IMR-90 (cell line): ENCODE measurements at regions not wholly inside any gene's neighbourhood (a gene's known extent, or its start where the extent isn't known, plus 50 kb on each side); places are given as distances from the start of the nearest gene placed in this dataset.

ENCODE experiments used
- ATAC-seq: fragments of 200-7000 bp; cut with Tn5 transposase; 2 replicates; pipeline ENCODE4 v1.9.1; 2020; ENCODE audit warnings: low read depth, mild to moderate bottlenecking, moderate library complexity
- BruUV-seq: library from RNA; stranded (reverse); fragments of 400-500 nt; replicated peaks from 2 replicates; lab custom pipeline; 2021; lab: Mats Ljungman, UMichigan
- CTCF ChIA-PET: fragments of 300-600 bp; formaldehyde crosslinking; extraction: SDS; loops from one replicate; lab custom pipeline; 2021; ENCODE audit warnings: antibody characterized with exemption; lab: Yijun Ruan, JAX
- POLR2A ChIA-PET: fragments of 300-600 bp; sonication (Branson Sonifier 250); formaldehyde crosslinking; loops from one replicate; lab custom pipeline; 2022; ENCODE audit warnings: antibody characterized with exemption; ENCODE audit not compliant: unreplicated experiment; lab: Charles Lee
- DNase-seq: peaks from one replicate; pipeline ENCODE4 v3.0.0; 2013
- H2AFZ ChIP-seq: replicated peaks from 2 replicates; pipeline ENCODE3; 2013; ENCODE audit warnings: low read length, mild to moderate bottlenecking; ENCODE audit not compliant: poor library complexity
- H2AK5ac ChIP-seq: 2 replicates; pipeline ENCODE4 v1.6.1; 2013; ENCODE audit warnings: low read depth, low read length, inconsistent platforms
- H2AK9ac ChIP-seq: replicated peaks from 2 replicates; pipeline ENCODE3; 2013; ENCODE audit warnings: mild to moderate bottlenecking, low read depth, low read length, moderate library complexity; ENCODE audit not compliant: poor library complexity
- H2BK120ac ChIP-seq: 2 replicates; pipeline ENCODE4 v1.6.1; 2013; ENCODE audit warnings: low read depth, low read length, inconsistent platforms
- H2BK15ac ChIP-seq: 3 replicates; pipeline ENCODE4 v1.6.1; 2013; ENCODE audit warnings: low read depth, low read length, inconsistent platforms
- H2BK20ac ChIP-seq: 2 replicates; pipeline ENCODE4 v1.6.1; 2013; ENCODE audit warnings: low read depth, mild to moderate bottlenecking, inconsistent platforms, low read length, moderate library complexity
- H2BK5ac ChIP-seq: 2 replicates; pipeline ENCODE4 v1.6.1; 2013; ENCODE audit warnings: mild to moderate bottlenecking, low read depth, low read length, inconsistent platforms; ENCODE audit not compliant: poor library complexity, severe bottlenecking
- H3K14ac ChIP-seq: replicated peaks from 2 replicates; pipeline ENCODE4 v1.6.1; 2013; ENCODE audit warnings: low read depth, low read length, inconsistent platforms
- H3K18ac ChIP-seq: 2 replicates; pipeline ENCODE4 v1.6.1; 2013; ENCODE audit warnings: low read depth, low read length, control low read depth
- H3K23ac ChIP-seq: 2 replicates; pipeline ENCODE4 v1.6.1; 2013; ENCODE audit warnings: low read depth, low read length, inconsistent platforms
- H3K27ac ChIP-seq: 2 replicates; pipeline ENCODE4 v1.5.1; 2013; ENCODE audit warnings: mild to moderate bottlenecking, control low read depth, low read length; ENCODE audit not compliant: insufficient read depth
- H3K27me3 ChIP-seq: 2 replicates; pipeline ENCODE4 v1.6.1; 2013; ENCODE audit warnings: low read length; ENCODE audit not compliant: control insufficient read depth, insufficient read depth
- H3K36me3 ChIP-seq: 2 replicates; pipeline ENCODE4 v1.6.1; 2013; ENCODE audit warnings: low read length, mixed read lengths; ENCODE audit not compliant: control insufficient read depth, insufficient read depth
- H3K4ac ChIP-seq: 2 replicates; pipeline ENCODE4 v1.6.1; 2013; ENCODE audit warnings: low read depth, low read length, inconsistent platforms
- H3K4me1 ChIP-seq: 2 replicates; pipeline ENCODE4 v1.6.1; 2013; ENCODE audit warnings: low read length, mixed read lengths; ENCODE audit not compliant: control insufficient read depth, insufficient read depth
- H3K4me2 ChIP-seq: 2 replicates; pipeline ENCODE4 v1.6.1; 2013; ENCODE audit warnings: low read depth, mild to moderate bottlenecking, control low read depth, low read length, moderate library complexity
- H3K4me3 ChIP-seq: 2 replicates; pipeline ENCODE4 v1.5.1; 2013; ENCODE audit warnings: low read depth, mild to moderate bottlenecking, control low read depth, low read length, moderate library complexity; ENCODE audit not compliant: insufficient read depth
- H3K56ac ChIP-seq: 2 replicates; pipeline ENCODE4 v1.6.1; 2013; ENCODE audit warnings: low read length, inconsistent platforms; ENCODE audit not compliant: insufficient read depth; ENCODE audit errors: extremely low read depth
- H3K79me1 ChIP-seq, 2 experiments: 2 replicates each; pipeline ENCODE4 v1.6.1; 2013; ENCODE audit warnings: low read length in 2 of 2, inconsistent platforms in 1 of 2, low read depth in 1 of 2
- H3K9ac ChIP-seq: 2 replicates; pipeline ENCODE4 v1.6.1; 2013; ENCODE audit warnings: low read depth, low read length, control low read depth
- H3K9me1 ChIP-seq: 2 replicates; pipeline ENCODE4 v1.6.1; 2013; ENCODE audit warnings: low read length, inconsistent platforms; ENCODE audit not compliant: insufficient read depth
- H3K9me3 ChIP-seq: 2 replicates; pipeline ENCODE4 v1.6.1; 2013; ENCODE audit warnings: low read length; ENCODE audit not compliant: control insufficient read depth, insufficient read depth
- H4K20me1 ChIP-seq: 2 replicates; pipeline ENCODE4 v1.6.1; 2013; ENCODE audit warnings: low read length, inconsistent platforms; ENCODE audit not compliant: insufficient read depth
- H4K5ac ChIP-seq: 2 replicates; pipeline ENCODE4 v1.6.1; 2013; ENCODE audit warnings: mild to moderate bottlenecking, low read depth, low read length, control low read depth
- H4K8ac ChIP-seq, 2 experiments: 2 replicates each; pipeline ENCODE4 v1.6.1; 2013; ENCODE audit warnings: low read depth in 2 of 2, low read length in 2 of 2, control low read depth in 1 of 2, inconsistent platforms in 1 of 2
- H4K91ac ChIP-seq: 2 replicates; pipeline ENCODE4 v1.6.1; 2013; ENCODE audit warnings: low read depth, low read length, inconsistent platforms; ENCODE audit not compliant: insufficient read depth
- CHD1 ChIP-seq: IDR thresholded peaks from 2 replicates; pipeline ENCODE4 v1.6.1; 2012; ENCODE audit warnings: low read depth, low read length, improper control_type of control experiment
- RAD21 ChIP-seq: IDR thresholded peaks from 2 replicates; pipeline ENCODE4 v1.6.1; 2012; ENCODE audit warnings: low read length, improper control_type of control experiment
- WGBS, 2 experiments: methylation state at CpG; one replicate each; pipeline versions ENCODE4 v1.1.5 to v1.1.7; 2013; ENCODE audit warnings: missing lambda C conversion rate in 2 of 2; ENCODE audit not compliant: insufficient read length in 1 of 2; ENCODE audit errors: extremely low coverage in 2 of 2; 5-methylcytosine and 5-hydroxymethylcytosine counted together
- dilution Hi-C: fragments of 300-500 bp; cut with HindIII; formaldehyde crosslinking; loops from one replicate; pipeline ENCODE4 v1.14.3; 2018; ENCODE audit warnings: low sequenced_read_pairs; ENCODE audit not compliant: unreplicated experiment
- in situ Hi-C: fragments of 300-500 bp; cut with MboI; formaldehyde crosslinking; loops from 3 replicates; pipeline ENCODE4 v1.14.3; 2019; ENCODE audit warnings: low sequenced_read_pairs, inconsistent platforms, mixed read lengths
- intact Hi-C: fragments of 100-400 bp; cut with micrococcal nuclease; formaldehyde crosslinking; loops from 2 replicates; pipeline ENCODE4 v1.10.0; 2022
- TF ChIP-seq, protein P1 (sequence below): fragments of 150-350 bp; IDR thresholded peaks from 2 replicates; pipeline ENCODE4 v1.6.1; 2017; ENCODE audit warnings: mild to moderate bottlenecking, antibody characterized with exemption, low read length, low read depth
- TF ChIP-seq, protein P2 (sequence below): conservative IDR thresholded peaks from 2 replicates; pipeline ENCODE4 v1.5.1; 2012; ENCODE audit warnings: mild to moderate bottlenecking, low read depth, low read length, improper control_type of control experiment

DNA sequence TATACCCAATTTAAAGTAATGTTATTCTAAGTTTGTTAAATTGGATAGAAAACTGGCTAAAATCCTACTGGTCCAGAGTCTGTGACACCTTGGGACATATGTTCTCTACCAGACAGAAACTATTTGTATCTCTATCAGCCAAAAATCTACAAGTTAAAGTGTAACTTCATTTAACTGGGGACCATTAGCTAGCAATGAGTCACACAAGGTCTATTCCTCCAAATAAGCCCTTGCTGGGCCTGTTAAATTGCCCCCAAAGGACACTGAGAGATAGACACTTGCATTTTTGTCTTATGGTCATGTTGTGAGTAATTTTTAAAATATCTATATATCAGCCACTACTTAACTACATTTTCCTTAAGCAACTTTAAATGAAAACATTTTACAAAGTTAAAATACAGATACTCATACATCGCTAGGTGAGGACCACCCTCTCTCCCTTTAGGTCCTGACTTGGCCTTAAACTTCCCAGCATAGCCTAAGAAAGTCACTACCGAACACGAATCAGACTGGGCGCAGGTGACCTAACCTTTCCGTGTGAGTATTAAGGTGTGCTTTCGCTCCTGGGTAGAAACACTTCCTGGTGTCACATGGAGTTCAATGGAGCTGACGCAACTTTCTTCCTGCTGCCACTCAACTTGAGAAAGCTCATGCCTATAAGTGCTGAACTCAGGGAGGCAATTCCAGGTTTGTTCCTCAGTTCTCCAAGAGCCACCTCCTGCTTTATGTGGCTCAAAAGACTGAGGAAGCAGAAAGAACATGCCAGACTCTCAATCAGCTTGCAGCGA is 249.1 kb downstream of the DIRAS2 start:
- Histone ChIP-seq H2BK15ac (no peak overlapping the region), H3K9ac (no peak overlapping the region), H2AK9ac (no peak overlapping the region), H3K14ac (no peak overlapping the region), H2AFZ (no peak overlapping the region), H4K8ac (no peak overlapping the region), H2BK5ac (no peak overlapping the region), H3K79me1 (no peaks in the 10 kb centered on the region), H4K91ac (no peak overlapping the region), H3K56ac (no peak overlapping the region), H3K9me1 (no peaks in the 10 kb centered on the region), H2BK20ac (no peak overlapping the region), H3K4me3 (no peak overlapping the region), H3K23ac (no peak overlapping the region), H3K9me3 (no peaks in the 10 kb centered on the region), H3K4me2 (no peak overlapping the region), H3K36me3 (no peaks in the 10 kb centered on the region), H2BK120ac (no peak overlapping the region), H3K27me3 (no peaks in the 10 kb centered on the region), H3K27ac (no peak overlapping the region), H3K18ac (no peak overlapping the region), H4K20me1 (no peaks in the 10 kb centered on the region), H4K5ac (no peak overlapping the region), H3K4ac (no peak overlapping the region), H3K4me1 (no peaks in the 10 kb centered on the region), H2AK5ac (no peak overlapping the region)
- intact Hi-C loops (no loop called here), in situ Hi-C loops (no loop called here), dilution Hi-C loops (no loop called here)
- TF ChIP-seq RAD21, result no peak
- no peak for TF ChIP-seq CHD1
- TF ChIP-seq, protein P1, sequence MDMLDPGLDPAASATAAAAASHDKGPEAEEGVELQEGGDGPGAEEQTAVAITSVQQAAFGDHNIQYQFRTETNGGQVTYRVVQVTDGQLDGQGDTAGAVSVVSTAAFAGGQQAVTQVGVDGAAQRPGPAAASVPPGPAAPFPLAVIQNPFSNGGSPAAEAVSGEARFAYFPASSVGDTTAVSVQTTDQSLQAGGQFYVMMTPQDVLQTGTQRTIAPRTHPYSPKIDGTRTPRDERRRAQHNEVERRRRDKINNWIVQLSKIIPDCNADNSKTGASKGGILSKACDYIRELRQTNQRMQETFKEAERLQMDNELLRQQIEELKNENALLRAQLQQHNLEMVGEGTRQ, result no peak
- TF ChIP-seq, protein P2, sequence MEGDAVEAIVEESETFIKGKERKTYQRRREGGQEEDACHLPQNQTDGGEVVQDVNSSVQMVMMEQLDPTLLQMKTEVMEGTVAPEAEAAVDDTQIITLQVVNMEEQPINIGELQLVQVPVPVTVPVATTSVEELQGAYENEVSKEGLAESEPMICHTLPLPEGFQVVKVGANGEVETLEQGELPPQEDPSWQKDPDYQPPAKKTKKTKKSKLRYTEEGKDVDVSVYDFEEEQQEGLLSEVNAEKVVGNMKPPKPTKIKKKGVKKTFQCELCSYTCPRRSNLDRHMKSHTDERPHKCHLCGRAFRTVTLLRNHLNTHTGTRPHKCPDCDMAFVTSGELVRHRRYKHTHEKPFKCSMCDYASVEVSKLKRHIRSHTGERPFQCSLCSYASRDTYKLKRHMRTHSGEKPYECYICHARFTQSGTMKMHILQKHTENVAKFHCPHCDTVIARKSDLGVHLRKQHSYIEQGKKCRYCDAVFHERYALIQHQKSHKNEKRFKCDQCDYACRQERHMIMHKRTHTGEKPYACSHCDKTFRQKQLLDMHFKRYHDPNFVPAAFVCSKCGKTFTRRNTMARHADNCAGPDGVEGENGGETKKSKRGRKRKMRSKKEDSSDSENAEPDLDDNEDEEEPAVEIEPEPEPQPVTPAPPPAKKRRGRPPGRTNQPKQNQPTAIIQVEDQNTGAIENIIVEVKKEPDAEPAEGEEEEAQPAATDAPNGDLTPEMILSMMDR, result no peak
- no CpG with 5 or more reads among the region's 8 CpGs for WGBS, 2 experiments
- ChIA-PET POLR2A (no interaction called here), CTCF (no interaction called here)
- no TSS peak for BruUV-seq
- ATAC-seq, result no peak
- no peak for DNase-seq
